NCI-H2029 (cell line): ENCODE measurements at regions not wholly inside any gene's neighbourhood (a gene's known extent, or its start where the extent isn't known, plus 50 kb on each side); places are given as distances from the start of the nearest gene placed in this dataset.
"Not testable (repeated sequence)": the region's sequence is repeated elsewhere in the genome, so short reads cannot be mapped to it uniquely, and the experiment has no call there.

Experiments used
- DNase-seq: peaks from one replicate; lab custom pipeline; 2025; lab: John Stamatoyannopoulos, UW

- DNase-seq = no peak
These were observed 1004.2 kb downstream of the TMEM121 start for GRCh38 chr14:106530423-106531107.

- DNase-seq = not testable (repeated sequence)
These were observed 1011.2 kb downstream of the TMEM121 start for GRCh38 chr14:106537597-106537996.

GRCh38 chr14:106538201-106538600 is 1011.8 kb downstream of the TMEM121 start:
- DNase-seq = no peak

DNA sequence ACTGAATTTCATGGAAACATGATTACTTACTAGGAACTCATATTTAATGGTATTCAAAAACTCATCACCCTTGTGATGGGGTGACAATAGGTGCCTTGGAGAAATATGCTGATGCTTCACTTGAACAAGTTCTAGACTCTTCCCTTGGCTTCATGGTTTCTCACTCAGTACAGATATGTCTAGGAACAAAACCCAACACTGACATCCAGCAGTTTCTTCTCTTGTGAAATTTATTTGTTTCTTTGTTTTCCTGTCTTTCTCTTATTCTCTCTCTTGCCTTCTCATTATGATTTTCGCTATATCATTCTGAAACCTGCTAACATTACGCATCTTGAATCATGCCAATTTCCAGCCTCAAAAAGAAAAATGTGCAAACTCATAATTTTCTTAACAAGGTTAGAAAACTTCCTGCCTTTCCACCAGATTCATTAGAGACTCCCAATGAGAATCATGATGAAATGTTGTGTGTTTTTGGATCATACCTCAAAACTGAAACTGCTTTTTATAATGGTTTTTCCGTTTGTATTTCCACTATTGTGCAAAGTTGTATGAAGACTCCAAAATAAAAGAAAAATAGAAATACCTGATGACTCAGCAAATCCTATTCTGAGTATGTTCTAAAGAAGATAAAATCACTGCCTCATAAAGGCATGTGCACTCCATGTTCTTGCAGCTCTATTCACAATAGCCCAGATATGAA is 1021.5 kb downstream of the TMEM121 start:
- DNase-seq = no peak

DNA sequence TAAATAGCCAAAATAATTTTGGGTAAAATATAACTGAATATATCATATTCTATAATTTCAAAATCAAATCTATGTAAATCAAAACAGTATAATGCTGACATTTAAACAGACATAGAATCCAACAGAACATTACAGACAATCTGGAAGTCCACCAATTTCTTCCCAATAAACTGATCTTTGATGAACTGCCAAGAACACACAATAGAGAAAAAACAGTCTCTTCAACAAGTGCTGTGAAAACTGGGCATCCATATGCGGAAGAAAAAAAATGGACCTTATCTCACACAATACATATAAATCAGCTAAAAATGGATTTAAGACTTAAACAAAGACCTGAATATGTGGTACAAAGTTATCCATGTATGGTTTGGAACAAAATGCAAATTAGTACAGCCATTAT is 1022.7 kb downstream of the TMEM121 start:
- DNase-seq = no peak

DNA sequence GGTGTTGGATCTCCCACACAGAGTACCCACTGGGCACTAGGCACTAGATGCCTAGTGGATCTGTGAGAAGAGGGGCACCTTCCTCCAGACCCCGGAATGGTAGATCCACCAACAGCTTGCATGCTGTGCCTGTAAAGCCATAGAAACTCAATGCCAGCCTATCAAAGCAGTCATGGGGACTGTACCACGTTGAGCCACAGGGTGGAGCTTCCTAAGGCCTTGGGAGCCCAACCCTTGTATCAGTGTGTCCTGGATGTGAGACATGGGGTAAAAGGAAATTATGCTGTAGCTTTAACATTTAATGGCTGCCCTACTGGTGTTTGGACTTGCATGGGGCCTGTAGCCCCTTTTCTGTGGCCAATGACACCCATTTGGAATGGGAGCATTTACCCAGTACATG is 1024.9 kb downstream of the TMEM121 start:
- no peak for DNase-seq

GRCh38 chr14:106556211-106556610 is 1029.8 kb downstream of the TMEM121 start:
- not testable (repeated sequence) for DNase-seq

DNA sequence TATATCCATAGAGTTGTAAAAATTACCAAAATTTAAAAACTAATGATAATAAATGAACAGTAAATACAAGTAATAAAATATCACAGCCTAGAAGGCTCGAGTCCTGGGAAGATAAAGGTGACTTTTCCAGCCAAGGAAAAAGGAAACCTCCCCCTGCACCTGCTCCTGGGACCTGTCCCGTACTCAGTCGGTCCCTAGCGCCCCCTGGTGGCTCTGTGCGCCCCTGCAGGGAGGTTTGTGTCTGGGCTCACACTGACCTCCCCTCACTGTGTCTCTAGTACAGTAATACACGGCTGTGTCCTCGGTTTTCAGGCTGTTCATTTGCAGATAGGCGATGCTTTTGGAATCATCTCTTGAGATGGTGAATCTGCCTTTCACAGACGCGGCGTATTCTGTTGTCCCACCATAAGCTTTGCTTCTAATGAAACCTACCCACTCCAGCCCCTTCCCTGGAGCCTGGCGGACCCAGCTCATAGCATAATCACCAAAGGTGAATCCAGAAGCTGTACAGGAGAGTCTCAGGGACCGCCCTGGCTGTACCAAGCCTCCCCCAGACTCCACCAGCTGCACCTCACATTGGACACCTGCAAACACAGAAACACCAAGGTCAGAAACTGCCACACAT is 1030.4 kb downstream of the TMEM121 start:
- peak; percentile 33 for DNase-seq

DNA sequence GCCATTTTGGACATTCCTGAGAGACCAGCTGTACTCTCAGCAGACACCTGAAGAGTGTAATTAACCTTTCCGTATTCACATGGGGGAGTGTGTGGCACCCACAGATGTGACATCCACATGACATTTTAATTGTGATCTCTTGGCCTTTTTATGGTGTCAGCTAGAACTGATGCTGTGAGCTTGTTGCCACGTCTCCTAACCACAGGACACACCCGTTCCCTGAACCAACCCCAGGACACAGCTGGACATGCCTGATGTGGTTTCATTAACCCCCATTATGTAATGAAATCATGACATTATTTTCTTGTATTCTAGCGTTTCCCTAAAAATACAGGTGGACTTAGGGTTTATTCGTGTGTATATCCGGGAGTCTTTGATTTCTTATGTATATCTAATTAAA is 1036.1 kb downstream of the TMEM121 start:
- DNase-seq = no peak

DNA sequence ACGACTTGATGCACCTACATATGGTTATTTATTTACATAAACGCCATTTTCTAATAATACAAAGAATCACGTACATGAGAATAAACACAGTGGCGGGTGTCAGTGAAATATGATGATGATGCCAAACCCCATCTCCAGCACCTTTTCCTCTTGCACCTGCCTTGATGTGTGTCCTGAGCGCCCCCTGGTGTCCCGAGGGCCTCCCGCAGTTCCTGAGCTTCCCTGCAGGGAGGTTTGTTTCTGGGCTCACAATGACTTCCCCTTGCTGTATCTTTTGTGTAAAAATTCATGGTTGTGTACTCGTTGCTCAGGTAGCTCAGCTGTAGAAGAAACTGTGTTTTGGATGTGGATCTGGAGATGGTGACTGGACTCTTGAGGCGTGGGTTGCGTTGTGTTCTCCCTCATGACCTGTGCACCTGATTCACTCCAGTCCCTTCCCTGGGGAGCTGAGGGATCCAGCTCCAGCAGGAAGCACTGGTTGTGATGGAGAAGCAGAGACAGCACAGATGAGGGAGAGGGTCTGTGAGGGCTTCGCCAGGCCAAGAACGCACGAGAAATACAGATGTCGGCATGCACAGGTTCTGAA is 1037.8 kb downstream of the TMEM121 start:
- DNase-seq = peak; percentile 34

GRCh38 chr14:106578481-106578880 is 1052.1 kb downstream of the TMEM121 start:
- DNase-seq = no peak

DNA sequence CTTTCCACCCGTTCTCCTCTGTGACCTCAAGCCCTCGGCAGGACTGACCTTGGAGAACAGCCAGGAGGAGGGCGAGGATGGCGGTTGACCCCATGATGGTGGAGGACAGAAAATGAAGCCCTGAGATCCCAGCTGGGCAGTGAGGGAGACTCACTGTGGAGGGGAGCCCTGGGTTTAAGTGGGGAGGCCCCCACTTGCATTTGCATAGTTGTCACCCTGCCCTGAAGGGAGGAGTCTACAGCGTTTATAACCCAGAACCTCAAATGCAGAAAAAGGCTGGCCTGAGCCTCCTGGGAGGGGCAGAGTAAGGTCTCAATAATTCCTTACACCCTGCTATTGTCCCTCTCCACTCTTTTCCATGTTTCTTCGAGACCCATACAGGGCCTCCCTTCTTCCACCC is 1052.7 kb downstream of the TMEM121 start:
- no peak for DNase-seq

GRCh38 chr14:106585692-106586091 is 1059.3 kb downstream of the TMEM121 start:
- DNase-seq = no peak

DNA sequence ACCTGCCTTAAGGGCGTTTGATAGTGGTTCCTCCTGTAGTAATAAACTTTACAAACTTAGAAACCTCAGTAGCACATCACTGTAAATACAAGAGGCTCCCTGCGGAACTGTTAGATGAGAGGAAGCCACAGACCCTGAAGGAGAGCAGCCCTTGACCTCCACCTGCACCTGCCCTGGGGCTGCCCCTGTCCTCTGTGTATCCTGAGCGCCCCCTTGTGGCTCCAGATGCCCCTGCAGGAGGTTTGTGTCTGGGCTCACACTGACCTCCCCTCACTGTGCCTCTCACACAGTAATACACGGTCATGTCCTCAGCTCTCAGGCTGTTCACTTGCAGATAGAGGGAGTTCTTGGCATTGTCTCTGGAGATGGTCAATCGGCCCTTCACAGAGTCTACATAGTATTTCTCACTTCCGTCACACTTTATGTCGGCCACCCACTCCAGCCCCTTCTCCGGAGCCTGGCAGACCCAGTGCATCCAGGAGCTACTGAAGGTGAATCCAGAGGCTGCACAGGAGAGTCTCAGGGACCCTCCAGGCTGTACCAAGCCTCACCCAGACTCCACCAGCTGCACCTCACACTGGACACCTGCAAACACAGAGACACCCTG is 1059.8 kb downstream of the TMEM121 start:
- DNase-seq = peak; percentile 7

DNA sequence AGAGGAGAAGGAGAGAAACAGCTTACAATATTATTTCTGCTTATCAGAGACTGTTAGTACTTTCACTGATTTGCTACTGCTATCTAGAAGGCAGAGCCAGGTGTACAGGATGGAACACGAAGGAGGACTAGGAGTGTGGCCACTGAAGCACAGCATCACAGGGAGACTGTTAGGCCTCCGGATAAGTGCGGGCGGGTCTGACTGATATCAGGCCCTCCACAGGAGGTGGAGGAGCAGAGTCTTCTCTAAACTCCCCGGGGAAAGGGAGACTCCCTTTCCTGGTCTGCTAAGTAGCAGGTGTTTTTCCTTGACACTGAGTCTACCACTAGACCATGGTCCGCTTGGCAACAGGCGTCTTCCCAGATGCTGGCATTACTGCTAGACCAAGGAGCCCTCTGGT is 1065.2 kb downstream of the TMEM121 start:
- DNase-seq = not testable (repeated sequence)

DNA sequence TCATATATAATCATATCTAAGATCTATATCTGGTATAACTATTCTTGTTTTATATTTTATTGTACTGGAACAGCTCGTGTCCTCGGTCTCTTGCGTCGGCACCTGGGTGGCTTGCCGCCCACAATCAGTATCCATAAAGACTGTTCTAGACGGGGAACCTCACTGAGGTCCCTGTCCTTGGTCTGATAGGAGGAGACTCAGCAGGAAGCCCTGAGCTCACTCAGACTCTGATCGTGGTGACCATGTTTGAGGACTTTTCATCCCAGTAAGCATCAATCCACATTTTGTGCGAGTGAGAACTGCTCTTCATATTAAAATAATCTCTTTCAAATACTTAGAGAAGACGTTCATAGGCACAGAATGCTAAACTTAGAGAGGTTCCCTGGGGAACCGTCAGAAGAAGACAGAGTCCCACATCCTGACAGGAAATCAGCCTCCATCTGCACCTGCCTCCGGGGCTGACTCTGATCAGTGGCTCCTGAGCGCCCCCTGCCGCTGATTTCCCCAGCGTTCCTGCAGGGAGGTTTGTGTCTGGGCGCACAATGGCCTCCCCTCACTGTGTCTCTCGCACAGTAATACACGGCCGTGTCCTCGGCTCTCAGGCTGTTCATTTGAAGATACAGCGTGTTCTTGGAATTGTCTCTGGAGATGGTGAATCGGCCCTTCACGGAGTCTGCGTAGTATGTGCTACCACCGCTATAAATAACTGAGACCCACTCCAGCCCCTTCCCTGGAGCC is 1065.9 kb downstream of the TMEM121 start:
- DNase-seq = not testable (repeated sequence)

DNA sequence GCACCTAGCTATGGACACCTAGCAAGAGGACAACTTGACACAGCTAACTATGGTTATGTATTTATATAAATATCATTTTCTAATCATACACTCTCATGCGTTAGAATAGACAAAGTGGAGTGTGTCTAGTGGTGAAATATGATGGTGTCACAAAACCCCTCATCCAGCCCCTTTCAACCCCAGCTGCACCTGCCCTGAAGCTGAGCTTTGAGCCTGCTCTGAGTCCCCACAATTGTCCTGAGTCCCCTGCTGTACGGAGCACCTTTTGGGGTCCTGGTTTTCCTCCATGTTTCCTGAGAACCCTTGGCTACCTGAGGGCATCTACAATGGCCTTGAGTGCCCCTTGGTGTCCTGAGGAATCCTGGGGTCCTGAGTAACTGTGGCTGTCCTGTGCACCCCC is 1072.8 kb downstream of the TMEM121 start:
- no peak for DNase-seq

DNA sequence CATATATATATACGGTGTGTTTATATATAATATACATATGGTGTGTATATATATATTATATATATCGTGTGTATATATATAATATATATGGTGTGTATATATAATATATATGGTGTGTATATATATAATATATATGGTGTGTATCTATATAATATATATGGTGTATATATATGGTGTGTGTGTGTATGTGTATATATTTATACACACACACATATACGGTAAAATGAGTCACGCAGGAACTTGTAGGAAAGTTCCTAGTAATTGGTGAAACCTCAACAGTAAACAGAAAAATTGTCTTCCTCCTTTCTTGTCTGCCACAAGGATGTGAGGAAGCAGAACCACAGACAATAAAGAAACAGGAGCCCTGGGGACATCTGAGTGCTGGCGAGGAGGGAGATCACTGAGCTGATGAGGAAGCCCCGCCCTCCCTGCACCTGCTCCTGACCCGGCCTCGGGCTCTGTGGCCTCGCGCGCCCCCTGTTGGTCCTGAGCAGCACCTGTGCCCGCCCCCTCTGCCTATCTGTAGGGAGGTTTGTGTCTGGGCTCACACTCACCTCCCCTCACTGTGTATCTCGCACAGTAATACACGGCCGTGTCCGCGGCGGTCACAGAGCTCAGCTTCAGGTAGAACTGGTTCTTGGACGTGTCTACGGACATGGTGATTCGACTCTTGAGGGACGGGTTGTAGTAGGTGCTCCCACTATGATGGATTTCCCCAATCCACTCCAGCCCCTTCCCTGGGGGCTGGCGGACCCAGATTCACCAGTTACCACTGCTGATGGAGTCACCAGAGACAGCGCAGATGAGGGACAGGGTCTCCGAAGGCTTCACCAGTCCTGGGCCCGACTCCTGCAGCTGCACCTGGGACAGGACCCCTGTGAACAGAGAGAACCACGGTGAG is 1079.4 kb downstream of the TMEM121 start:
- peak; percentile 35 for DNase-seq

- no peak for DNase-seq
These were observed 1080.6 kb downstream of the TMEM121 start for GRCh38 chr14:106606936-106607335.

DNA sequence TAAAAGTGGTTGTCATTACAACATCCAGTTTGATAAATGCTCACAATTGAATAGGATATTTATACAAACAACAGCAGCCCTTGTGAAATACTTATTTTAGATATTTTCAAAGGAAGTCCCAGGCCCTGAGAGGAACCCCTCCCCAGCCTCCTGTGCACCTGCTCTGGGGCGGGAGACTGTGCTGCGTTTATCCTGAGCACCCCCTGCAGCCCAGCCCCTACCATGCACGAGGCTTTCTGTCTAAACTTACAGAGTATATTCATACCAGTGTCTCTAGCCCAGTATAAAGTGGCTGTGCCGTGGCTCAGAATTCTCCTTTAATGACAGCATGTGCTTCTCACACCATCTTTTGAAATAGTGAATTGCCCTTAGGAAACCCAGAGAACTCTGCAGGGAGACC is 1084.3 kb downstream of the TMEM121 start:
- DNase-seq = no peak

DNA sequence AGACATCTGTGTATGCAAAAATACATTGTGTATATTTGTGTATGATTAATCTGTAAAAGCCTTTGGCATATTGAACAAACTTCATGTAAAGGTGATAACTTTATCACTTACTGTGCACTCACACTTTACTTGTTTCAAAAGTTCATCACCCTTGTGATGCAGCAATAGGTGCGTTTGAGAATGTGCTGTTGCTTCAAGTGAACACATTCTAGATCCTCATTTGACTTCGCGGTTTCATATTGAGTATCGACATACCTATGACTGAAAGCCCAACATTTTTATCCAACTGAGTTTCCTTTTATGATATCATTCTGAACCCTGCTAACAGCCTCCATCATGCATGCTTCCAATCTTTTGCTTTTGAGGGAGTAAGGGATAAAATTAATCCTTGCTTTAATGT is 1086.9 kb downstream of the TMEM121 start:
- no peak for DNase-seq
